OCI-LY1 (cell line): ENCODE measurements at regions not wholly inside any gene's neighbourhood (a gene's known extent, or its start where the extent isn't known, plus 50 kb on each side); places are given as distances from the start of the nearest gene placed in this dataset.

Experiments used
- H2AFZ ChIP-seq: fragments of 200-600 bp; sonication (generic), shearing (Covaris generic); 2 replicates; pipeline ENCODE4 v1.6.0; 2014; ENCODE audit warnings: antibody characterized with exemption, mild to moderate bottlenecking, low read length
- H3F3A ChIP-seq: fragments of 200-600 bp; sonication (generic), shearing (Covaris generic); 2 replicates; pipeline ENCODE4 v1.6.0; 2014; ENCODE audit warnings: mild to moderate bottlenecking, antibody characterized with exemption, low read length, moderate library complexity; ENCODE audit not compliant: insufficient read depth
- H3K27ac ChIP-seq: fragments of 200-600 bp; sonication (generic); 2 replicates; pipeline ENCODE4 v1.5.1; 2014; ENCODE audit warnings: low read length, mixed run types, mild to moderate bottlenecking, low read depth; ENCODE audit not compliant: poor library complexity, severe bottlenecking
- H3K27me3 ChIP-seq: fragments of 200-600 bp; sonication (generic); 2 replicates; pipeline ENCODE4 v1.6.0; 2014; ENCODE audit warnings: antibody characterized with exemption, mild to moderate bottlenecking, low read length, moderate library complexity; ENCODE audit not compliant: insufficient read depth
- H3K36me3 ChIP-seq: fragments of 200-600 bp; sonication (generic); 2 replicates; pipeline ENCODE4 v1.6.1; 2014; ENCODE audit warnings: mild to moderate bottlenecking, antibody characterized with exemption, low read length, moderate library complexity, mixed read lengths; ENCODE audit not compliant: insufficient read depth
- H3K4me1 ChIP-seq: fragments of 200-600 bp; sonication (generic); 2 replicates; pipeline ENCODE4 v1.5.1; 2014; ENCODE audit warnings: mild to moderate bottlenecking, low read length, moderate library complexity; ENCODE audit not compliant: insufficient read depth, severe bottlenecking
- H3K4me2 ChIP-seq: fragments of 200-600 bp; sonication (generic), shearing (Covaris generic); 2 replicates; pipeline ENCODE4 v1.6.1; 2014; ENCODE audit warnings: low read length
- H3K4me3 ChIP-seq: fragments of 200-600 bp; sonication (generic); 2 replicates; pipeline ENCODE4 v1.5.1; 2014; ENCODE audit warnings: low read length, low read depth, mild to moderate bottlenecking, mixed read lengths; ENCODE audit not compliant: poor library complexity, severe bottlenecking
- H3K79me2 ChIP-seq: fragments of 200-600 bp; shearing (Covaris generic); 2 replicates; pipeline ENCODE4 v1.6.1; 2016; ENCODE audit warnings: mixed run types, low read length, mixed read lengths; ENCODE audit not compliant: insufficient read depth
- H3K9ac ChIP-seq: fragments of 200-600 bp; sonication (generic), shearing (Covaris generic); 2 replicates; pipeline ENCODE4 v1.6.1; 2014; ENCODE audit warnings: mild to moderate bottlenecking, low read length, mixed read lengths
- H3K9me2 ChIP-seq: fragments of 200-600 bp; sonication (generic), shearing (Covaris generic); 2 replicates; pipeline ENCODE4 v1.6.1; 2014; ENCODE audit warnings: low read depth, mild to moderate bottlenecking, low read length, mixed read lengths
- H3K9me3 ChIP-seq: fragments of 200-600 bp; shearing (Covaris generic); 2 replicates; pipeline ENCODE4 v1.6.1; 2014; ENCODE audit warnings: low read length, mixed read lengths
- H4K20me1 ChIP-seq: fragments of 200-600 bp; sonication (generic), shearing (Covaris generic); 2 replicates; pipeline ENCODE4 v1.6.0; 2016; ENCODE audit warnings: mild to moderate bottlenecking, low read length; ENCODE audit not compliant: insufficient read depth
- CTCF ChIP-seq: fragments of 200-600 bp; sonication (generic), shearing (Covaris generic); IDR thresholded peaks from 2 replicates; pipeline ENCODE4 v1.5.1; 2017; ENCODE audit warnings: mild to moderate bottlenecking, antibody characterized with exemption, low read length, moderate library complexity, mixed read lengths
- EZH2 ChIP-seq: fragments of 200-600 bp; sonication (generic), shearing (Covaris generic); IDR thresholded peaks from 2 replicates; pipeline ENCODE4 v1.8.0; 2017; ENCODE audit warnings: borderline replicate concordance, mixed run types, mild to moderate bottlenecking, antibody characterized with exemption, low read length, moderate library complexity, mixed read lengths

- Histone ChIP-seq H3K9ac (no peak overlapping the region), H3K4me2 (no peak overlapping the region)
Observed at GRCh38 chr5:178793696-178794095, 63.2 kb upstream of the ZNF354A start.

GRCh38 chr5:178793151-178793550 is 62.7 kb upstream of the ZNF354A start:
- Histone ChIP-seq H3K9me2 (no peaks in the 10 kb centered on the region), H3K27ac (no peak overlapping the region), H3K9me3 (no peaks in the 10 kb centered on the region), H3K9ac (no peak overlapping the region), H2AFZ (no peak overlapping the region), H3K79me2 (no peaks in the 10 kb centered on the region), H3K4me1 (no peaks in the 10 kb centered on the region), H3K4me3 (no peak overlapping the region), H3F3A (no peaks in the 10 kb centered on the region), H4K20me1 (no peaks in the 10 kb centered on the region), H3K36me3 (no peaks in the 10 kb centered on the region), H3K4me2 (no peak overlapping the region), H3K27me3 (no peaks in the 10 kb centered on the region)
- TF ChIP-seq EZH2 (no peak), CTCF (peak; percentile 52; the same call in 1 of the 2 replicates)

More at GRCh38 chr5:178793696-178794095, 63.2 kb upstream of the ZNF354A start:
- Histone ChIP-seq H4K20me1 (no peaks in the 10 kb centered on the region), H3F3A (no peaks in the 10 kb centered on the region), H3K4me3 (no peak overlapping the region), H3K27ac (no peak overlapping the region), H3K79me2 (no peaks in the 10 kb centered on the region), H3K27me3 (no peaks in the 10 kb centered on the region), H3K9me3 (no peaks in the 10 kb centered on the region), H2AFZ (no peak overlapping the region), H3K36me3 (no peaks in the 10 kb centered on the region), H3K9me2 (no peaks in the 10 kb centered on the region), H3K4me1 (no peaks in the 10 kb centered on the region)
- TF ChIP-seq EZH2 (no peak), CTCF (no peak)

GRCh38 chr5:178791976-178792375 is 61.5 kb upstream of the ZNF354A start:
- H2AFZ ChIP-seq, result no peak overlapping the region
- no peaks in the 10 kb centered on the region for H3K4me1 ChIP-seq
- H3F3A ChIP-seq, result no peaks in the 10 kb centered on the region
- no peaks in the 10 kb centered on the region for H4K20me1 ChIP-seq
- H3K4me2 ChIP-seq, result no peak overlapping the region
- H3K36me3 ChIP-seq, result no peaks in the 10 kb centered on the region
- H3K27me3 ChIP-seq, result no peaks in the 10 kb centered on the region
- H3K27ac ChIP-seq, result no peak overlapping the region
- H3K79me2 ChIP-seq, result no peaks in the 10 kb centered on the region
- no peak overlapping the region for H3K4me3 ChIP-seq
- no peaks in the 10 kb centered on the region for H3K9me3 ChIP-seq
- no peak overlapping the region for H3K9ac ChIP-seq
- TF ChIP-seq EZH2, result no peak
- TF ChIP-seq CTCF, result no peak
- no peaks in the 10 kb centered on the region for H3K9me2 ChIP-seq
